GM18873 (cell line): ENCODE measurements at regions not wholly inside any gene's neighbourhood (a gene's known extent, or its start where the extent isn't known, plus 50 kb on each side); places are given as distances from the start of the nearest gene placed in this dataset.
A peak's percentile ranks its signal among the peaks of the same experiment; 100 is the strongest.

Experiments used
- ATAC-seq: cut with Tn5 transposase; IDR thresholded peaks from one replicate; pipeline ENCODE4 v1.9.1; 2021; ENCODE audit warnings: mild to moderate bottlenecking, moderate library complexity, moderate number of reproducible peaks; ENCODE audit not compliant: unreplicated experiment, low FRiP score

DNA sequence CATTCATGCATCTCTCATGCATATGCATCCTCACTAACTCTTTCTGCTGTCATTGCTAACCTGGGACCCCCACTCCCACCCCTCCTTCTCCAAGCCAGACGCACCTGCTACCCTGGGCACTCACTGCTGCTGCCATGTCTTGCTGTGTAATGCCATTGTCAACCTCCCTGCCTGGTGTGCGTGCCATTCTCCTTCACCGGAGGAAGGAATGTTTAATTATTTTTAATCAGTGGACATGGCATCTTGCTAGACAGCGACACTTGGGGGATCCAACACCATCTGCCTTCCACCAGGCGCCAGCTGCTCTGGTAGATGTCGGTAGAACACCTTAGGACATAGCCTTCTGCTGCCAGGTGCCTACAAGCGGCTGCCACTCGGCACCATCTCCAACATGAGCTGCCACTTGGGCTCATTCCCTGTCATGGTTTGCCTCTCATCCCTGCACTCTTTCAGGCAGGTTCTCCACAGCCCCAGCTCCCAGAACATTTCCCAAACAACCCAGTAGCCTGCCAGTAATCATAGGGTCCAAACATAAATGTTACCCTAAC, 306.9 kb downstream of the TTLL7 start:
- no peak for ATAC-seq

GRCh38 chr1:83689921-83690868, 308.7 kb downstream of the TTLL7 start:
- ATAC-seq, result no peak

DNA sequence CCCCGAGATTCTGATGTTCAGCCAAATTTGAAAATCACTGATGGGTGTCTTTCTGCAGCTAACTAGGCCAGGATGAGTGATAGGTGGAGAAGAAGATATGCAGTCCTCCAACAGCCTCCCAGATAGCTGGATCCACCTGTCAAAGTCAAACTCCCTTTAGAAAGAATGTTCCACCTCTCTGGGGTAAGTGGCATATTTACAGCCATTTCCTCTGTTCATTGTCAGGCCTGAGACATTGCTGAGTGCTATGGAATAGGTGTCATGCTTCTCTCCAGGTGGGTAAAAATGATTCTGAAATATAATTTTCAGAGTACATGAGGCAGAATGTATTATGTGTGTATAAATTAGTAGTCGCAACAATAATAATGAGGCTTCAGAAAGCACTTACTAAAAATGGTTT, 316.8 kb downstream of the TTLL7 start:
- no peak for ATAC-seq

DNA sequence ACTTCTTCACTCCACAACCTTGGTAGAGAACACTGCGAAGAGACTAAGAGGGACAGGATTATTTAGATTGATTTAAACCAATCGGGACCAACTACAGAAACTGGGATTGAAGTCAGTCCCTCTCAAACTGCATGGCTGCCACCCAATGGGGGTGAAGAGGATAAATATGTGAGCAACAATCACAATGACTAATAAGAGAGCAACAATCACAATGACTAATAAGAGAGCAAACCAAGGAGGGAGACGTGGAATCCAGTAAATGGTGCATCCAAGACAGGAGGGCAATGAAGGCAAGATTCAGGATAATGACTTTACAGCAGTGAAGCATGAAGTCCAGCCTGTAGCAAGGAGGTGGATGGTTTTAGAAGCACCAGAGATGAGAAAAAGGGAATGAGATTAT, 322.8 kb downstream of the TTLL7 start:
- no peak for ATAC-seq

- no peak for ATAC-seq
Observed at GRCh38 chr1:83673312-83673711, 325.6 kb downstream of the TTLL7 start.

- ATAC-seq, result no peak
Observed at GRCh38 chr1:83671586-83671985, 327.3 kb downstream of the TTLL7 start.

DNA sequence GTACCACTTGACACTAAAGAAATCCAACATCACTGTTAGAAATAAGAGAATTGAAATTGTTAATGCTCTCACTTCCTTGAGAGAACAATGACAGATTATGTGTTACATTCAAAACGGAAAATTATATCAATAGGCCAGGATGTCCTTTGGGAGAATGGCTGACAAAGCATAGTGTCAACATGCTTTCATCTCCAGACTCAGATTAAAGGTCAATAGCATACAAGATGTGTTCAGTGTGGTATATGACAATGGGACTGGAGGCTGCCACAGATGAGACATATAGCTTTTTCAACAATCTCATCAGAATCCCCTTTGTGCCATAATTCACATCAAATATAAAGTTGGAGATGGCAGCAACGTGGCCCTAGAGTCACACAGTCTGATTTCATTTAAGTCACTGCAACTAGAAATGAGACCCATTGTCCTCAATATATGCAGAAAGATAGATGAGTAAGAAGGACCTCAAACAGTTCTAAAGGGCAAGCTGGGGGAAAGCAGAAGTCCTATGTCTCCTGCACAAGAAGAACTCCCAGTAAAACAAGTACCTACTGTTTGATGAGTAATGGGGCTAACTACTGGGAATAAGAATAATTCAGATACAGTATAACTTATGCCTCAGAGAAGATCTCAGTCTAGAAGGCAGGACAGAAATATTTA, 327.9 kb downstream of the TTLL7 start:
- ATAC-seq, result no peak

- no peak for ATAC-seq
Observed at GRCh38 chr1:83641796-83642443, 357.0 kb downstream of the TTLL7 start.

DNA sequence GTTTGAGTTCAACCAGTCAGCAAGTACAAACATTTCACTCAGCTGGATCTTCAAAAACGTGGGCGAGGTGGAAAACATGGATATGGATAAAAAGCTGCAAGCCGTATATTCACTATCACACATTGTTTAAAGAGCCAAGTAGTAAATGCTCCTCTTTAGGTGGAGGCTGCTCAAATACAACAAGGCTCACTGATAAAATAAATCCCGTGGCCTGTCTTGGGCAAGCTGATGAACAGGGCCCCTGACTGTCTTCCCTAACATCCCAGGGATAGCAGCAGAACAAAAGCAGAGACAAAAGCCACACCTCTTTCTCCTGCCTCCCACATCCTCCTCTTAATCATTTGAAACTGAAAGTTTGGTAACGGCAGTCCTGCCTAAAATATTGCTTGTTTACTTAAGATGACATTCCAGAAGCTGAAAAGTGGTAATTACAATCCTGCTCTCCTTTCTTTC, 357.7 kb downstream of the TTLL7 start:
- no peak for ATAC-seq

DNA sequence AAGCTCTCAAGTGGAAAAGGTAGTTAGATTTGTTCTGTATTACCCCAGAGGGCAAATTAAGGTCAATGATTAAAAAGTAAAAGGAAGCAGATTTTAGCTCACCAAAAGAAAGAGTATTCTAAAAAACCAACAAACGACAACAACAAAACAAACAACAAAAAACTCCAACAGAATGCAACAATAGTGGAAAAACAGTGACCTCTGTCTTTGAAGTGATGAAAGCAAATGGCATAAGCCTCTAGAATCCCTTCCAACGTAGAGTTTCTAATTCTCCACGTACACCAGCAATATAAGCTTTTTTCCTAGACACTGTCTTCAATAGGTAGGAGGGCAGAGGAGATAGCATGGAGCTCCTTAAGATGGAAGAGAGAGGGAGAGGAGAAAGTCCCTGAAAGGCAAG, 359.1 kb downstream of the TTLL7 start:
- no peak for ATAC-seq

DNA sequence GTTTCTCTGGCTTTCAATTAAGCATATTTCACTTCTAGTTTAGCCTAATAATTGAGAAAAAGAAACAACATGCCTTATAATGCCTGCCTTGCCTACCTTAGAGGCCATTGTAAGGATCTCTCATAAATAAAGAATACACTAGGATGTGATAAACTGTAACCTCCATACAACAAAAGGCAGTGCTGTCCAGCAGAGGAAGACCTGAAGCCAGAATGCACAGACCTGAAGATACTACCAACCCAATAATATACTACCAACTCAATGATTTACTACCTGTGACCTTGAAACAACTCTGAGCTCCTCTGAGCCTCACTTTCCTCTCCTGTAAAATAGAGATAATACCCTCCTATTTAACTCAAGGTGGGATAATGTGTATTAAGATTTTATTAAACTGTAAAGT, 361.3 kb downstream of the TTLL7 start:
- no peak for ATAC-seq

DNA sequence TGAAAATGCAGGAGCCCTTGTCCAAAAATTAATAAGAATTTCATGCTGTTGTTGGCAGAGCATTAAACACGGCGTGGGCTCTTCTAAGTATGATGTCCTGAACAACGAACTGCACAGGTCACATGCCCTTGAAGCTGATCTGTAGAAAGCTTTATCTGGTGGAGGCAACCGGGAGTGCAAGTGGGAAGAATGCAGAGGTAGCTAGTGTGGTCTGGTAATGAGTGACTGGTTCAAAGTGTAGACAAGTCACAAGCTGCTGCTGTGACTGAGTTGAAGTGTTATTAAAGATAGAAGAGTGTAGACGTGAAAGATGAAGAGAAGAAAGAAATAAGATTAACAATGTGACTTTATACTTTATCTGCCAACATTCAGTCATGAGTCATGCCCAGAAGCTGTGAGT, 361.9 kb downstream of the TTLL7 start:
- no peak for ATAC-seq

GRCh38 chr1:83632906-83633305, 366.0 kb downstream of the TTLL7 start:
- ATAC-seq, result no peak

- no peak for ATAC-seq
Observed at GRCh38 chr1:83631851-83632250, 367.1 kb downstream of the TTLL7 start.

GRCh38 chr1:83627045-83627444, 371.9 kb downstream of the TTLL7 start:
- no peak for ATAC-seq

DNA sequence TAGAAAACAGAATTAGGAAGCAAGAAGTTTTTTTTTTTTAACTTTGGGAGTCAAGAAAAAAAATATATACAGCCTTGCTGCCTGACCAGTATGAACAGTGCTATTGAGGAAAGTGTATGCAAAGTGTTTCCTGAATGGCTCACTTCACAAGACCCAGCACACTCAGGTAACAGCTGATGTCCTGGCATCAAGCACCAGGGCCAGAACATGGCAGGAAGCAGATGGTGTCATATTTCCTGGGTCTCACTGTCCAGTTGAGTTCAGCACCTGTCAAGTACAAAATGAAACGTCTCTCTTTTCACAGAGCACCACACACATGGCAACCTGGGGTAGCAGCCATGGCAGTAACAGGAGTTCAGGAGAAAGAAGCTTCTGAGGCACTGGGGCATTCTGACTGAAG, 372.3 kb downstream of the TTLL7 start:
- ATAC-seq, result peak; percentile 88

DNA sequence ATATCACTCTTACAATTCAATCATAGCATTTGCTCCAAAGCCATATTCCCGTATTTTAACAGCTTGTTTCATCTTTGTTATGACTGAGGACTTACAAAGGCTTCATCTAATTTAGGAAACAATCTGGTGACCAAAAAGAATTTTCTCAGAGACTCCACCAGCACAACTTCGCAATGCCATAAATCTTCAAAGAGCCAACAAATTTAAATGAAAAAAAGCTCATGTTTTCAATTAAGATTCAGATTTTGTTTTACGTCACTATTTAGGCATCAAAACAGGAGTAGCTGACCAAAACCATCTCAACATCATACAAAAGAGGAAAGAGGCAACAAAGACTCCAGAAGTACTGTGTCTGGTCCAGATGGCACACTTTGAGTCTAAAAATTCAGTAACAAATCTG, 373.3 kb downstream of the TTLL7 start:
- no peak for ATAC-seq

DNA sequence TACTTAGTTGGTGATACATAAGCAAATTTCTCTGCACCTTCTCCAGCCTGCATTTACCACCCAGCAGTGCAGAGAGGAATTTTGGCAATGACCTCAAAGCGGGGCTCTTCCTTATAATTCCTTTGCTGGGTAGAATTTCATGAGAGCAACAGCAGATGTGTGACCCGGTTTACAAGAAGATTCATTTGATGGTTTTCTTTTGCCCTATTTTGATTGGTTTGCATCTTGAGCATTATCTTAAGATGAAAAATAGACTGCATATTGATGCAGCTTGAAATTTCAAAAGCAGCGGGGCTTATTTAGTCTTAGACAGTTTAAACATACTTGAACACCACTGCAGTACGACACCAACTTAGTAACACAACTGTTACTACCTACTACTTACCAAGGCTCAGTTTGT, 378.9 kb downstream of the TTLL7 start:
- no peak for ATAC-seq

- ATAC-seq, result no peak
Observed at GRCh38 chr1:83619170-83619896, 379.6 kb downstream of the TTLL7 start.

GRCh38 chr1:83617883-83618282, 381.0 kb downstream of the TTLL7 start:
- no peak for ATAC-seq
